HEK293 (cell line): ENCODE measurements at regions not wholly inside any gene's neighbourhood (a gene's known extent, or its start where the extent isn't known, plus 50 kb on each side); places are given as distances from the start of the nearest gene placed in this dataset.
A peak's percentile ranks its signal among the peaks of the same experiment; 100 is the strongest.

Experiments
- CTCF ChIA-PET: fragments of 350-600 bp; formaldehyde crosslinking; extraction: SDS; loops from one replicate; lab custom pipeline; 2021; ENCODE audit warnings: antibody characterized with exemption; lab: Yijun Ruan, JAX
- POLR2A ChIA-PET: fragments of 300-600 bp; formaldehyde crosslinking; extraction: SDS; loops from one replicate; lab custom pipeline; 2020; ENCODE audit warnings: antibody characterized with exemption, inconsistent platforms; lab: Yijun Ruan, JAX
- H3K27ac ChIP-seq: fragments of 200-500 bp; sonication (Bioruptor generic); 2 replicates; pipeline ENCODE4 v1.5.1; 2014; ENCODE audit warnings: low read depth, low read length, control low read depth, inconsistent platforms; ENCODE audit errors: extremely low read depth
- H3K36me3 ChIP-seq, 2 experiments: fragments of 200-500 bp in 1 of 2; sonication (Bioruptor generic) in 1 of 2; 1 replicate in 1 of 2; 2 replicates in 1 of 2; pipeline ENCODE4 v1.5.1; 2014 to 2017; ENCODE audit warnings: inconsistent platforms in 2 of 2, low read length in 2 of 2; ENCODE audit not compliant: control insufficient read depth in 2 of 2, insufficient read depth in 1 of 2
- H3K4me1 ChIP-seq: fragments of 200-500 bp; sonication (Bioruptor generic); 2 replicates; pipeline ENCODE4 v1.5.1; 2014; ENCODE audit warnings: mild to moderate bottlenecking, low read length, inconsistent platforms; ENCODE audit not compliant: control insufficient read depth, insufficient read depth
- H3K4me3 ChIP-seq: 2 replicates; pipeline ENCODE4 v1.5.1; 2011; ENCODE audit warnings: low read depth, mild to moderate bottlenecking, control low read depth, low read length, moderate library complexity
- H3K9me3 ChIP-seq: fragments of 200-500 bp; sonication (Bioruptor generic); 2 replicates; pipeline ENCODE4 v1.5.1; 2014; ENCODE audit warnings: low read depth, low read length, inconsistent platforms; ENCODE audit not compliant: control insufficient read depth, insufficient read depth
- KLF7 ChIP-seq: fragments of 450-650 bp; formaldehyde crosslinking; IDR thresholded peaks from 2 replicates; pipeline ENCODE4 v1.5.1; 2016; ENCODE audit warnings: missing biosample characterization, missing genetic modification characterization, borderline replicate concordance
- MZF1 ChIP-seq: fragments of 450-650 bp; formaldehyde crosslinking; IDR thresholded peaks from 2 replicates; pipeline ENCODE4 v1.5.1; 2017; ENCODE audit warnings: missing biosample characterization, missing genetic modification characterization, borderline replicate concordance
- SP3 ChIP-seq: fragments of 450-650 bp; formaldehyde crosslinking; IDR thresholded peaks from 2 replicates; pipeline ENCODE4 v1.5.1; 2016; ENCODE audit warnings: missing biosample characterization, missing genetic modification characterization
- ZBTB8A ChIP-seq: fragments of 450-650 bp; formaldehyde crosslinking; IDR thresholded peaks from 2 replicates; pipeline ENCODE4 v1.5.1; 2016; ENCODE audit warnings: missing biosample characterization, missing genetic modification characterization
- ZNF146 ChIP-seq: fragments of 450-650 bp; formaldehyde crosslinking; IDR thresholded peaks from 2 replicates; pipeline ENCODE4 v1.5.1; 2016; ENCODE audit warnings: missing biosample characterization, missing genetic modification characterization
- ZNF19 ChIP-seq: fragments of 450-650 bp; formaldehyde crosslinking; IDR thresholded peaks from 2 replicates; pipeline ENCODE4; 2016; ENCODE audit warnings: missing biosample characterization, missing genetic modification characterization, low read depth
- ZNF350 ChIP-seq: fragments of 450-650 bp; formaldehyde crosslinking; IDR thresholded peaks from 2 replicates; pipeline ENCODE4 v1.5.0; 2017; ENCODE audit warnings: missing biosample characterization, mild to moderate bottlenecking, missing genetic modification characterization
- ZNF394 ChIP-seq: fragments of 450-650 bp; formaldehyde crosslinking; IDR thresholded peaks from 2 replicates; pipeline ENCODE4 v1.5.1; 2016; ENCODE audit warnings: missing biosample characterization, missing genetic modification characterization, mild to moderate bottlenecking, moderate library complexity, borderline replicate concordance
- ZNF529 ChIP-seq: fragments of 450-650 bp; formaldehyde crosslinking; IDR thresholded peaks from 2 replicates; pipeline ENCODE4 v1.5.1; 2017; ENCODE audit warnings: missing genetic modification characterization, missing biosample characterization; ENCODE audit not compliant: insufficient replicate concordance
- ZNF621 ChIP-seq: fragments of 450-650 bp; formaldehyde crosslinking; IDR thresholded peaks from 2 replicates; pipeline ENCODE4 v1.5.1; 2017; ENCODE audit warnings: missing biosample characterization, missing genetic modification characterization
- ZSCAN23 ChIP-seq: fragments of 450-650 bp; formaldehyde crosslinking; IDR thresholded peaks from 2 replicates; pipeline ENCODE4 v1.5.1; 2016; ENCODE audit warnings: missing biosample characterization, missing genetic modification characterization
- TF ChIP-seq, protein P1 (sequence below): fragments of 450-650 bp; formaldehyde crosslinking; IDR thresholded peaks from 2 replicates; pipeline ENCODE4 v1.5.1; 2016; ENCODE audit warnings: missing biosample characterization, missing genetic modification characterization
- TF ChIP-seq, protein P2 (sequence below): fragments of 450-650 bp; formaldehyde crosslinking; IDR thresholded peaks from 2 replicates; pipeline ENCODE4 v1.5.1; 2016; ENCODE audit warnings: missing biosample characterization, missing genetic modification characterization, low read depth
- TF ChIP-seq, protein P3 (sequence below): fragments of 450-650 bp; formaldehyde crosslinking; IDR thresholded peaks from 2 replicates; pipeline ENCODE4 v1.5.1; 2016; ENCODE audit warnings: missing biosample characterization, missing genetic modification characterization

DNA sequence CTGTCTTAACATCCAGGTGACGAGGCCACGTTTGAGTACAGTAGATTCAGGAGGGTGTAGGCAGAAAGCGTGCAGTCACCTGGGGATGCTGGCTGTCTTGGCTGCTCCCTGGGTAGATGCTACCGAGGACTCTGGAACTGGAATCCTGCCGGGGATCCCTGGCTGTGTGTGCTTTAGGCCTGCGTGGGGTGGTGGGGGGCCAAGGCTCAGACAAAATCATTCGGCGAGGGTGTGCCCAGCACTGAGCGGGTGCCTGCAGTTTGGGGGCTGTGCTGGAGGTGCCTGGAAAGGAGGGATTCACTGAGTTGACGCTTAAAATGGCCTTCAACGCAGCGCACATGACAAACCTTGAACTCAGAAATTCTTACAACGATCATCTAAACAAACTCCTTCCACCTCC is 93.5 kb upstream of the PODXL start:
- CTCF ChIA-PET = interaction anchor here (0.8 to 1.8 kb wide), 3 partner anchors 8 to 141 kb away, joined by 3 to 4 read pairs (median 4); no protein-coding TSS in a partner anchor
- no peaks in the 10 kb centered on the region for H3K9me3 ChIP-seq
- POLR2A ChIA-PET = no interaction called here
- H3K36me3 ChIP-seq = no peaks in the 10 kb centered on the region
- no peak overlapping the region for H3K4me3 ChIP-seq
- TF ChIP-seq ZNF19 (tag by site-specific recombination) (no peak), ZBTB8A (tag by site-specific recombination) (no peak), ZSCAN23 (no peak), SP3 (tag by site-specific recombination) (no peak), ZNF146 (tag by site-specific recombination) (no peak), ZNF350 (tag by site-specific recombination) (no peak), ZNF394 (no peak)
- TF ChIP-seq, protein P1, sequence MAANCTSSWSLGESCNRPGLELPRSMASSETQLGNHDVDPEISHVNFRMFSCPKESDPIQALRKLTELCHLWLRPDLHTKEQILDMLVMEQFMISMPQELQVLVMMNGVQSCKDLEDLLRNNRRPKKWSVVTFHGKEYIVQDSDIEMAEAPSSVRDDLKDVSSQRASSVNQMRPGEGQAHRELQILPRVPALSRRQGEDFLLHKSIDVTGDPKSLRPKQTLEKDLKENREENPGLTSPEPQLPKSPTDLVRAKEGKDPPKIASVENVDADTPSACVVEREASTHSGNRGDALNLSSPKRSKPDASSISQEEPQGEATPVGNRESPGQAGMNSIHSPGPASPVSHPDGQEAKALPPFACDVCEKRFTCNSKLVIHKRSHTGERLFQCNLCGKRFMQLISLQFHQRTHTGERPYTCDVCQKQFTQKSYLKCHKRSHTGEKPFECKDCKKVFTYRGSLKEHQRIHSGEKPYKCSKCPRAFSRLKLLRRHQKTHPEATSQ (tag by site-specific recombination) = no peak
- TF ChIP-seq, all 188 proteins: peak for 0
- Histone ChIP-seq H3K4me1 (no peaks in the 10 kb centered on the region), H3K27ac (no peak overlapping the region)

DNA sequence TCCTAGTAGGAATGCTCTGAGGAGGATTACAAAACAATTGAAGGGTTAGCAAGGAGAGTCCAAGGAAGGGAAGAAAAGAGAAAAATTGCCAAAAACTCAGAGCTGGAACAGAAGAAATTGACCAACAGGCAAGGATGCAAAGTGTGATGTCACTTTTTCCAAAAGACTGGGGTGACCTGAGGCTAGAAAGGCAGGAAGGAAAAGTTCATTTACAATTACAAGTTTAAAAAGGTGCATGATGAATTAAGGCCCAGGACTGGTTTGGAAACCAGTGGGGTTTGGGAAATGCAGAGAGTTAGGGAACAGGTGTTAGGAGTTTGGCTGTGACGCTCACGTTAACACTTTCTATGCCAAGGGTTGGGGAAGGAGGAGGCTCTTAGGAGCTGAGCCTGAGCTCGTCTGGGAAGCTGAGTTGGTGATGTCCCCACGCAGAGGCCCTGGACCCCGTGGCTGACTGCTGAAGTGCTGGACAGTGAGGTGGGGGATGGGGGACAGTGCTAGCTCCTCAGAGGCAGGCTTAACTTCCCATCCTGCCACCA is 92.6 kb upstream of the PODXL start:
- Histone ChIP-seq H3K27ac (no peak overlapping the region), H3K4me1 (no peaks in the 10 kb centered on the region), H3K9me3 (no peaks in the 10 kb centered on the region), H3K4me3 (no peak overlapping the region), H3K36me3 (no peaks in the 10 kb centered on the region)
- ChIA-PET CTCF (interaction anchor here (1.1 to 1.8 kb wide), 3 partner anchors 9 to 141 kb away, joined by 3 to 4 read pairs (median 4); no protein-coding TSS in a partner anchor), POLR2A (interaction anchor here (0.6 kb wide), 1 partner anchor 10 kb away, joined by 3 read pairs; no protein-coding TSS in a partner anchor)
- TF ChIP-seq, protein P2, sequence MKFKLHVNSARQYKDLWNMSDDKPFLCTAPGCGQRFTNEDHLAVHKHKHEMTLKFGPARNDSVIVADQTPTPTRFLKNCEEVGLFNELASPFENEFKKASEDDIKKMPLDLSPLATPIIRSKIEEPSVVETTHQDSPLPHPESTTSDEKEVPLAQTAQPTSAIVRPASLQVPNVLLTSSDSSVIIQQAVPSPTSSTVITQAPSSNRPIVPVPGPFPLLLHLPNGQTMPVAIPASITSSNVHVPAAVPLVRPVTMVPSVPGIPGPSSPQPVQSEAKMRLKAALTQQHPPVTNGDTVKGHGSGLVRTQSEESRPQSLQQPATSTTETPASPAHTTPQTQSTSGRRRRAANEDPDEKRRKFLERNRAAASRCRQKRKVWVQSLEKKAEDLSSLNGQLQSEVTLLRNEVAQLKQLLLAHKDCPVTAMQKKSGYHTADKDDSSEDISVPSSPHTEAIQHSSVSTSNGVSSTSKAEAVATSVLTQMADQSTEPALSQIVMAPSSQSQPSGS (tag by site-specific recombination) = 0 out of 2 replicates have a peak, but pooled peaks have one; percentile 9
- no peak for TF ChIP-seq ZNF529 (tag by site-specific recombination)
- TF ChIP-seq, protein P3, sequence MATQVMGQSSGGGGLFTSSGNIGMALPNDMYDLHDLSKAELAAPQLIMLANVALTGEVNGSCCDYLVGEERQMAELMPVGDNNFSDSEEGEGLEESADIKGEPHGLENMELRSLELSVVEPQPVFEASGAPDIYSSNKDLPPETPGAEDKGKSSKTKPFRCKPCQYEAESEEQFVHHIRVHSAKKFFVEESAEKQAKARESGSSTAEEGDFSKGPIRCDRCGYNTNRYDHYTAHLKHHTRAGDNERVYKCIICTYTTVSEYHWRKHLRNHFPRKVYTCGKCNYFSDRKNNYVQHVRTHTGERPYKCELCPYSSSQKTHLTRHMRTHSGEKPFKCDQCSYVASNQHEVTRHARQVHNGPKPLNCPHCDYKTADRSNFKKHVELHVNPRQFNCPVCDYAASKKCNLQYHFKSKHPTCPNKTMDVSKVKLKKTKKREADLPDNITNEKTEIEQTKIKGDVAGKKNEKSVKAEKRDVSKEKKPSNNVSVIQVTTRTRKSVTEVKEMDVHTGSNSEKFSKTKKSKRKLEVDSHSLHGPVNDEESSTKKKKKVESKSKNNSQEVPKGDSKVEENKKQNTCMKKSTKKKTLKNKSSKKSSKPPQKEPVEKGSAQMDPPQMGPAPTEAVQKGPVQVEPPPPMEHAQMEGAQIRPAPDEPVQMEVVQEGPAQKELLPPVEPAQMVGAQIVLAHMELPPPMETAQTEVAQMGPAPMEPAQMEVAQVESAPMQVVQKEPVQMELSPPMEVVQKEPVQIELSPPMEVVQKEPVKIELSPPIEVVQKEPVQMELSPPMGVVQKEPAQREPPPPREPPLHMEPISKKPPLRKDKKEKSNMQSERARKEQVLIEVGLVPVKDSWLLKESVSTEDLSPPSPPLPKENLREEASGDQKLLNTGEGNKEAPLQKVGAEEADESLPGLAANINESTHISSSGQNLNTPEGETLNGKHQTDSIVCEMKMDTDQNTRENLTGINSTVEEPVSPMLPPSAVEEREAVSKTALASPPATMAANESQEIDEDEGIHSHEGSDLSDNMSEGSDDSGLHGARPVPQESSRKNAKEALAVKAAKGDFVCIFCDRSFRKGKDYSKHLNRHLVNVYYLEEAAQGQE (tag by site-specific recombination) = peak; percentile 71
- no peak for TF ChIP-seq ZNF621 (tag by site-specific recombination)

DNA sequence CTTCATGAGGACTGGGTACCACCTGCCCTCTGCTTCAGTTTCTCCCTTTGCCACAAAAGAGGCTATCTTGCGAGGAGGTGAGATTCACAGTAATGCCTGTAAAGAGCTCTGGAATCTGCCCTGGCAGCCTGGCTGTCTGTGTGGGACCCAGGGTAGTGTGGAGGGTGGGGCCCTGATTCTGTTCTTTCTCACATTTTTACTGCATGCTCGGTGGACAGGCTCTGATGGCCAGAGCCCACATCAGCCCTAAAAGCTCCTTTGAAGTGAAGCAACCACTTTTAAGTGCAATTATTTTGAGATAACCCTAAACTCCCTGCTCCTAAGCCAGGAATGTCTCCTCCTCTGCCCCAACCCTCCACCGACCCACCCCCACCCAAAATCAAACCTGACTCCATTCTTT is 92.1 kb upstream of the PODXL start:
- TF ChIP-seq MZF1 (tag by site-specific recombination) (no peak), KLF7 (tag by site-specific recombination) (no peak)
- TF ChIP-seq, protein P3 (tag by site-specific recombination) = no peak
- Histone ChIP-seq H3K9me3 (no peaks in the 10 kb centered on the region), H3K27ac (no peak overlapping the region), H3K4me1 (no peaks in the 10 kb centered on the region), H3K4me3 (no peak overlapping the region), H3K36me3 (no peaks in the 10 kb centered on the region)
- POLR2A ChIA-PET = interaction anchor here (0.6 kb wide), 1 partner anchor 11 kb away, joined by 3 read pairs; no protein-coding TSS in a partner anchor
- CTCF ChIA-PET = interaction anchor here (0.7 to 1.8 kb wide), 3 partner anchors 9 to 134 kb away, joined by 3 to 4 read pairs (median 3); no protein-coding TSS in a partner anchor
